IPS-NIHi11 (cell line): ENCODE measurements at regions not wholly inside any gene's neighbourhood (a gene's known extent, or its start where the extent isn't known, plus 50 kb on each side); places are given as distances from the start of the nearest gene placed in this dataset.
"Not testable (repeated sequence)": the region's sequence is repeated elsewhere in the genome, so short reads cannot be mapped to it uniquely, and the experiment has no call there.

Experiments used
- DNase-seq: peaks from one replicate; pipeline ENCODE4 v3.0.0; 2012; ENCODE audit warnings: mixed read lengths, low spot score

GRCh38 chr2:19100570-19100969, 257.9 kb downstream of the OSR1 start:
- DNase-seq: no peak

- DNase-seq: no peak
Measured at GRCh38 chr2:19099181-19099580, 259.2 kb downstream of the OSR1 start.

- DNase-seq: no peak
Measured at GRCh38 chr2:19098467-19099160, 259.8 kb downstream of the OSR1 start.

DNA sequence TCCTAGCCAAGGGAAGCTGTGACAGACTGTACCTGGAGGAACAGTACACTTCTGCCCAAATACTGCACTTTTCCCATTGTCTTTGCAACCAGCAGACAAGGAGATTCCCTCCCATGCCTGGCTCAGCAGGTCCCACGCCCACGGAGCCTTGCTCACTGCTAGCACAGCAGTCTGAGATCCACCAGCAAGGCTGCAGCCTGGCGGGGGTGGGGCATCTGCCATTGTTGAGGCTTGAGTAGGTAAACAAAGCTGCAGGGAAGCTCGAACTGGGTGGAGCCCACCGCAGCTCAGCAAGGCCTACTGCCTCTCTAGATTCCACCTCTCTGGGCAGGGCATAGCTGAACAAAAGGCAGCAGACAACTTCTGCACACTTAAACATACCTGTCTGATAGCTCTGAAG, 268.9 kb downstream of the OSR1 start:
- not testable (repeated sequence) for DNase-seq

- DNase-seq: peak; percentile 51
Measured at GRCh38 chr2:19086231-19086651, 272.2 kb downstream of the OSR1 start.

DNA sequence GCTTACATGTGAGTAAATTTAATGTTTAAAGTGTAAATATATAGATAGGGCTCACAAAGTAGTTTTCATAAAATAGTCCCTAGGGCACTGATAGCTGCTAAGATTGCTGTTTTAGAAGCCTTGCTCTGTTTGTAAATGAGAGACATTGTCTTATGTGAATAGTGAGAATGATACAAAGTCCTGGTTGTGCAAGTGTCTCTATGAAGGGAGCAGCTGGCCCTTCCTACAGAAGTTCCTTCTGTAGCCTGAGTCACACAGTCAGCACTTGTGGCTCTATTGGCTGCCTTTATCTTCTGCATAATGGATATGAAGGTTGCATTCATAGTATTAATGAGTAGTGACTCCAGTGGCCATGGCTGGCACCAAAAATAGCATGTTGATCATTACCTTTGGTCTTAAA, 279.7 kb downstream of the OSR1 start:
- DNase-seq: no peak

GRCh38 chr2:19073522-19073921, 284.9 kb downstream of the OSR1 start:
- peak; percentile 70 for DNase-seq

GRCh38 chr2:19072161-19072560, 286.3 kb downstream of the OSR1 start:
- no peak for DNase-seq

GRCh38 chr2:19070886-19071285, 287.5 kb downstream of the OSR1 start:
- DNase-seq: no peak

- no peak for DNase-seq
Measured at GRCh38 chr2:19068206-19068605, 290.2 kb downstream of the OSR1 start.

DNA sequence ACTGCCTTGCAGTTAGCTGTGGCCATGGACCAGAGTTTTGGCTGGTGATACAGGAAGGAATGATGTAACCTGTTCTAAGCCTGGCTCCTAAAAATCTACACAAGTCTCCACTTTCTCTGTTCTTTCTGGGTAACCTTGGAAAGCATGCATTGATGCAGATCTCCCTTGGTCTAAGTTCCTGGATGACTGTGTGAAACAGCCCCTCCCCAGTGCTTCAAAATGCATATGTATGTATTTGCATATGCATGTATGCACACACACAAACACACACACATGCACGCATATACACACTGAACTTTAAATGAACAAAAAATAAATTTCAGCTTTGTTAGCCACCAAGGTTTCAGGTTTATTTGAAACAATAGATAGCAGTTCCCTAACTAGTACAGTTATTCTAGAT, 296.1 kb downstream of the OSR1 start:
- no peak for DNase-seq

GRCh38 chr2:19059076-19059475, 299.3 kb downstream of the OSR1 start:
- peak; percentile 57 for DNase-seq

GRCh38 chr2:19051203-19051831, 307.1 kb downstream of the OSR1 start:
- DNase-seq: no peak

DNA sequence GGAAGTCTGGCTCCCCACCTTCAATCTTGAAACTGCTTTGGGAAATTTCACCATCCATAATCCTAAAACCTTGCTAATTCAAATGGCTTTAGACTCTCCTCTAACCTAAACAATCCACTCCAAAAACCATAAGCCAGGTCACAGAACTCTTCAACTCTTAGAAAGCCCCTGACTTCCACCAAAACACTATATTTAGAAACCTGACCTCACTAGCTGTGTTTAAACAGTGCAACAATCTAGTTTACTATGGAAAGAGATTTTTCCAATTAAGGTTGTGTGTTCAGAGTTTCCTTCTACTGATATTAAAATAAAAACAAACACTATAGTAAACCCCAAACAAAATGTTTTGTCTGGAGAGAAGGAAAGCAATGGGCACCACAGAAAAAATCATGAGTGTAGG, 308.1 kb downstream of the OSR1 start:
- DNase-seq: no peak

DNA sequence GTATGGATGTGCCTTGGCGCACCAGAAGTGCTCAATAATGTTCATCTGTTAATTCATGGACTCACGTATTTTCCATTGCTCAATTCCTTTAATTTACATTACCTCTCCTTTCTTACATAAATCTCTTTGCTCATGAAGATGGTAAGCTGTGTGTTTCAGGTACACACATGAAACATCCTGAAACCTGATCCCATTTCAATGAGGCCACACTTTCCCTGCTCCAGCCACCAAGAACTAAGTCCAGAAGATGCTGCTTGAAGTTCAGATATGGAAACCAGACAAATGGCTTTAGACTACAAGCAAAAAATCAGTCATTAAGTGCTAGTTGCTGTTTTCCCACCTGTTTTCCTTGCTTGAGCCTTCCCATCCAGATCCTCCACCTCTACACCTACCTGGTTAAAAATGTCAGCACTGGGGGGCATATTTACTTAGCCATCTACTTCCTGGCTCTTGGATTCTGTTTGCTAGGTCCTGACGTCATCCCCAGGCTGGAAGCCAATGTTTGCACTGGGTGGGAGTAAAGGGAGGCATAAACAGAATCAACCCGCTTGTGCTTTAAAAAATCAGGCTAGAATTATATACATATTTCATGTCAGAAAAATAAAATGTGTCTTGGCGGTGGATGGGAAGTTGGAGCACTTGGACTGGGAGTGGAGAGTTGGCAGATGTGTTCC, 309.7 kb downstream of the OSR1 start:
- no peak for DNase-seq

- no peak for DNase-seq
Measured at GRCh38 chr2:19046986-19047780, 311.2 kb downstream of the OSR1 start.

- no peak for DNase-seq
Measured at GRCh38 chr2:19045151-19045550, 313.3 kb downstream of the OSR1 start.

GRCh38 chr2:19043893-19044292, 314.5 kb downstream of the OSR1 start:
- DNase-seq: no peak

GRCh38 chr2:19041434-19042041, 316.9 kb downstream of the OSR1 start:
- no peak for DNase-seq

- no peak for DNase-seq
Measured at GRCh38 chr2:19038071-19039015, 320.1 kb downstream of the OSR1 start.

GRCh38 chr2:19036091-19036490, 322.3 kb downstream of the OSR1 start:
- DNase-seq: no peak
